Activated CD8-positive, alpha-beta memory T cell treated with anti-CD3 and anti-CD28 coated beads, Interleukin-2, amount 10 ng/mL, durations not matched to agents 7 days and 5 days (primary cell): ENCODE measurements at regions not wholly inside any gene's neighbourhood (a gene's known extent, or its start where the extent isn't known, plus 50 kb on each side); places are given as distances from the start of the nearest gene placed in this dataset.

Experiments used
- ATAC-seq: fragments of 150-1000 bp; cut with Tn5 transposase; one replicate; pipeline ENCODE4 v1.10.0; 2021; ENCODE audit warnings: moderate library complexity
- CTCF ChIA-PET: fragments of 350-600 bp; sonication (Branson Sonifier 250); formaldehyde crosslinking; loops from one replicate; lab custom pipeline; 2021; ENCODE audit warnings: antibody characterized with exemption; lab: Charles Lee
- DNase-seq: peaks from one replicate; pipeline ENCODE4 v3.0.0-alpha.2; 2020
- H3K27ac Mint-ChIP-seq: one replicate; pipeline ENCODE4 v1.8.0; 2021; ENCODE audit warnings: mild to moderate bottlenecking, mixed read lengths
- H3K27me3 Mint-ChIP-seq: one replicate; pipeline ENCODE4 v1.8.0; 2021; ENCODE audit warnings: mixed read lengths
- H3K36me3 Mint-ChIP-seq: one replicate; pipeline ENCODE4 v1.8.0; 2021; ENCODE audit warnings: mild to moderate bottlenecking, mixed read lengths
- H3K4me1 Mint-ChIP-seq: one replicate; pipeline ENCODE4 v1.8.0; 2021; ENCODE audit warnings: mixed read lengths
- H3K4me3 Mint-ChIP-seq: one replicate; pipeline ENCODE4 v1.8.0; 2021; ENCODE audit warnings: mild to moderate bottlenecking, moderate library complexity, mixed read lengths
- H3K9me3 Mint-ChIP-seq: one replicate; pipeline ENCODE4 v1.8.0; 2022; ENCODE audit warnings: low read depth, mixed read lengths

- no peaks in the 10 kb centered on the region for H3K27me3 Mint-ChIP-seq
- CTCF ChIA-PET, result no interaction called here
- H3K9me3 Mint-ChIP-seq, result peaks cover 4% of the 10 kb centered on the region
- no peaks in the 10 kb centered on the region for H3K36me3 Mint-ChIP-seq
- no peaks in the 10 kb centered on the region for H3K4me1 Mint-ChIP-seq
- no peak overlapping the region for H3K4me3 Mint-ChIP-seq
- ATAC-seq (no peak), DNase-seq (no peak)
- no peak overlapping the region for H3K27ac Mint-ChIP-seq
Measured at GRCh38 chr5:164341056-164341619, 835.7 kb downstream of the MAT2B start.

DNA sequence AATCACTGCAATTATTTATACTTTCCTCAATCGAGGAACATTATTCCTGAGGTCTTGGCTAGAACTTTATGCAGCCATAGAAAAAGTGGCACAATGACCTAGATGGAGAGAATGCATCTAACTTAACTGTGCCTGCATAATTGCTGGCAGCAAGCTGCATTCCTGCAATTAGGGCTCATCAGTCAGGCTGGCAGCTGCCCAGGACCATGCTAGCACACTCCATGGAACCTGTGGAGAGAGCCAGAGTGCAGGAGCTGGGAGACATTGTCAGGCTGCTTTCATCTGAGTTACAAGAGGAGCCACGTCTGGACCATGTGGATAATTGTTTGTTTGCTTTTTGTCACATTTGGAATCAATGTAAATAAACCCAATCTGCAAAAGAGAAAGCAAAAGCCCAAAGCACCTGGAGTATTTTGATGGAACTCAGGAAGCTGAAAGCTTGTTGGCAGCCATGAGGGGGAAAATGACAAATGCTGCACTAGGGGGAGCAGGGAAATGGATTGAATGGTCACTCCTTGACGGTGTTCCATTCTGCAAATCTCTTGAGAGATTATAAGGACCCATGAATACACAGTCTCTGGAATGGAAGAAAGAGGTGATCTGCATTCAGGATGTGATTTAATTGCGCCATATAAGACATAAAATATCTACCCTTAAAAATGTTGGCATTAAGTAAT, 839.9 kb downstream of the MAT2B start:
- DNase-seq (no peak), ATAC-seq (no peak)
- H3K4me1 Mint-ChIP-seq, result no peaks in the 10 kb centered on the region
- peaks cover 1% of the 10 kb centered on the region for H3K36me3 Mint-ChIP-seq
- no peak overlapping the region for H3K4me3 Mint-ChIP-seq
- H3K9me3 Mint-ChIP-seq, result peaks cover 14% of the 10 kb centered on the region
- CTCF ChIA-PET, result no interaction called here
- H3K27ac Mint-ChIP-seq, result no peak overlapping the region
- no peaks in the 10 kb centered on the region for H3K27me3 Mint-ChIP-seq

GRCh38 chr5:164345853-164346252, 840.4 kb downstream of the MAT2B start:
- H3K27me3 Mint-ChIP-seq, result no peaks in the 10 kb centered on the region
- peaks cover 14% of the 10 kb centered on the region for H3K9me3 Mint-ChIP-seq
- peaks cover 1% of the 10 kb centered on the region for H3K36me3 Mint-ChIP-seq
- no peaks in the 10 kb centered on the region for H3K4me1 Mint-ChIP-seq
- no peak for ATAC-seq
- no peak overlapping the region for H3K27ac Mint-ChIP-seq
- no peak for DNase-seq
- H3K4me3 Mint-ChIP-seq, result no peak overlapping the region
- CTCF ChIA-PET, result no interaction called here

DNA sequence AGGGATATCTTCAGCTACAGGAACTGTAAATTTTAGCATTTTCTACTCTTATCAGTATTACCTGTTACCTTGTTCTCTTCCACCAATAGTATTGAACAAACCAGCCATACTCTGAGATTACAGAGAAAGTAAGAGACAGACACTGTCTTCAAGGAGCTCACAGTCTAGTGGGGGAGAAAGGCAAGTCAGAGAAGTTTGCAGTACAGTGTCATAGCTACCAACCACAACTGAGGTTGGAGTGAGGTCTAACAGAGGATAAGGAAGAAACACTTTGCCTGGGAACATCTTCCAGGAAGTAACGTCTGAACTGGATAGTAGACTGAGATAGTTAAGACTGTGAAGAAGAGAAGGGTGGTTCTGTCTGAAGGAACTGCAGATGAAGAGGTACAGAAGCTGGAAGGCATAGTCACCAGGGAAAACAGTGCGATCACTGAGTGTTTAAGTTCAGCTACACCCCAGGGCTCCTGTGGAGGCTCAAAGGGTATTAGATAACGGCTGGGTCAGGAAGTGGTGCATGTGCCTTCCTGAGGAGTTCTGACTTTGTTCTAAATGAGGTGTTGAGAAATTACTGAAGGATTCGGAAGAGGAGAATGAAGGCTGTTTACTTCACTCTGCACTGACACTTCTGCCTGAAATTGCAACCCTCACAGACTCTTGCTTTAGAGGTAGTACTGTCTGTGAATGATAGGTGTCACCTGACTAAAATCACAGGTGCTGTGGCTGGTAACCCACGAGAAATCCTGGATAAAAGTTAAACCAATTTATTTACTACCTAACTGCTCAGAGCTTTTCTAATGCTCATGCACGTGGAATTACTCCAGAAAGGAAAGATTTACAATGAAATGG, 841.6 kb downstream of the MAT2B start:
- peaks cover 14% of the 10 kb centered on the region for H3K9me3 Mint-ChIP-seq
- H3K36me3 Mint-ChIP-seq, result peaks cover 1% of the 10 kb centered on the region
- DNase-seq, result no peak
- H3K27ac Mint-ChIP-seq, result no peak overlapping the region
- no peak for ATAC-seq
- H3K4me3 Mint-ChIP-seq, result no peak overlapping the region
- H3K4me1 Mint-ChIP-seq, result no peaks in the 10 kb centered on the region
- CTCF ChIA-PET, result no interaction called here
- no peaks in the 10 kb centered on the region for H3K27me3 Mint-ChIP-seq

GRCh38 chr5:164350236-164350635, 844.8 kb downstream of the MAT2B start:
- Mint-ChIP-seq H3K27ac (no peak overlapping the region), H3K27me3 (no peaks in the 10 kb centered on the region), H3K9me3 (peaks cover 13% of the 10 kb centered on the region), H3K4me3 (no peak overlapping the region), H3K36me3 (peaks cover 1% of the 10 kb centered on the region), H3K4me1 (no peaks in the 10 kb centered on the region)
- CTCF ChIA-PET, result no interaction called here
- ATAC-seq (no peak), DNase-seq (no peak)

GRCh38 chr5:164351245-164351834, 845.9 kb downstream of the MAT2B start:
- CTCF ChIA-PET, result no interaction called here
- no peaks in the 10 kb centered on the region for H3K4me1 Mint-ChIP-seq
- no peaks in the 10 kb centered on the region for H3K27me3 Mint-ChIP-seq
- no peak for DNase-seq
- H3K36me3 Mint-ChIP-seq, result peaks cover 1% of the 10 kb centered on the region
- no peak overlapping the region for H3K4me3 Mint-ChIP-seq
- no peak overlapping the region for H3K27ac Mint-ChIP-seq
- no peak for ATAC-seq
- H3K9me3 Mint-ChIP-seq, result peaks cover 13% of the 10 kb centered on the region

GRCh38 chr5:164352695-164353094, 847.3 kb downstream of the MAT2B start:
- Mint-ChIP-seq H3K4me3 (no peak overlapping the region), H3K9me3 (peaks cover 6% of the 10 kb centered on the region), H3K4me1 (no peaks in the 10 kb centered on the region), H3K27me3 (no peaks in the 10 kb centered on the region), H3K36me3 (no peaks in the 10 kb centered on the region), H3K27ac (no peak overlapping the region)
- ATAC-seq, result no peak
- CTCF ChIA-PET, result no interaction called here
- no peak for DNase-seq

GRCh38 chr5:164353155-164353554, 847.7 kb downstream of the MAT2B start:
- no peak for ATAC-seq
- CTCF ChIA-PET, result no interaction called here
- Mint-ChIP-seq H3K27ac (no peak overlapping the region), H3K36me3 (no peaks in the 10 kb centered on the region), H3K27me3 (no peaks in the 10 kb centered on the region), H3K4me1 (no peaks in the 10 kb centered on the region), H3K9me3 (peaks cover 6% of the 10 kb centered on the region), H3K4me3 (no peak overlapping the region)
- DNase-seq, result no peak

- ATAC-seq (no peak), DNase-seq (no peak)
- Mint-ChIP-seq H3K9me3 (peaks cover 3% of the 10 kb centered on the region), H3K4me1 (no peaks in the 10 kb centered on the region), H3K27me3 (no peaks in the 10 kb centered on the region), H3K4me3 (no peak overlapping the region), H3K36me3 (no peaks in the 10 kb centered on the region), H3K27ac (no peak overlapping the region)
- CTCF ChIA-PET, result no interaction called here
Measured at GRCh38 chr5:164354139-164354751, 848.8 kb downstream of the MAT2B start.

GRCh38 chr5:164355267-164355830, 849.9 kb downstream of the MAT2B start:
- H3K4me3 Mint-ChIP-seq, result no peak overlapping the region
- DNase-seq (no peak), ATAC-seq (no peak)
- H3K36me3 Mint-ChIP-seq, result no peaks in the 10 kb centered on the region
- no peaks in the 10 kb centered on the region for H3K4me1 Mint-ChIP-seq
- no peak overlapping the region for H3K27ac Mint-ChIP-seq
- H3K9me3 Mint-ChIP-seq, result peaks cover 2% of the 10 kb centered on the region
- H3K27me3 Mint-ChIP-seq, result no peaks in the 10 kb centered on the region
- CTCF ChIA-PET, result no interaction called here

- Mint-ChIP-seq H3K9me3 (peaks cover 2% of the 10 kb centered on the region), H3K27me3 (no peaks in the 10 kb centered on the region), H3K27ac (no peak overlapping the region), H3K4me1 (no peaks in the 10 kb centered on the region), H3K4me3 (no peak overlapping the region), H3K36me3 (no peaks in the 10 kb centered on the region)
- no peak for ATAC-seq
- DNase-seq, result no peak
- CTCF ChIA-PET, result no interaction called here
Measured at GRCh38 chr5:164356790-164357189, 851.4 kb downstream of the MAT2B start.

DNA sequence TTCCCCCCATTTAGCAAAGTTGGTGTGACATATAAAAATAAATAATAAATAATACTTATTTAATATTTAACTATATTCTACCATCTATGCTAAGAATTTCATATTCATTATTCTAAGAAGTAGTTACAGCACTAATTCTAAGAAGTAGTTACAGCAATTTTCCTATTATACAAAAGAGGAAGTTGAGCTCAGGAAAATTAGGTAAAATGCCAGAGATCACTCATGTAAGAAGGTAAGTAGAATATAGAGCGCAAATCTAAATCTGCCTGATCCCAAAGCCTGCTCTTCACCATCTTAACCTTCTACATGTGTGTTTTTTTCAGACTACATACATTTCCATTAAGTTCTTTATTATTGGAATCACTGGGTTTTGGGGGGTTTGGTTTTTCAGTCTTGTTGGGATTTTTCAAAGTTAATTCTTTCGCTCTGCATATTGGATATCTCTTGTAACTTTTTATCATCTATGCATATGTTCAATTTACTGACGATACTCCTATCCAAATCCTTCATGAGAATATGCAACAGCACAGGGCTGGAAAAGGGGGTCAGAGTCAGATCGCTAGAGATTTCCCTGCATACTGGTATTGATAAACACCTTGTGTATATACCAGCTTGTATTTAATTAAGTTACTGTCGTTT, 852.1 kb downstream of the MAT2B start:
- no peaks in the 10 kb centered on the region for H3K27me3 Mint-ChIP-seq
- no peaks in the 10 kb centered on the region for H3K36me3 Mint-ChIP-seq
- H3K4me1 Mint-ChIP-seq, result no peaks in the 10 kb centered on the region
- CTCF ChIA-PET, result no interaction called here
- peaks cover 2% of the 10 kb centered on the region for H3K9me3 Mint-ChIP-seq
- no peak overlapping the region for H3K4me3 Mint-ChIP-seq
- no peak overlapping the region for H3K27ac Mint-ChIP-seq
- DNase-seq (no peak), ATAC-seq (no peak)
